ENCODE measurements at regions not wholly inside any gene's neighbourhood (a gene's known extent, or its start where the extent isn't known, plus 50 kb on each side); places are given as distances from the start of the nearest gene placed in this dataset.
"Not testable (repeated sequence)": the region's sequence is repeated elsewhere in the genome, so short reads cannot be mapped to it uniquely, and the experiment has no call there.

DNA sequence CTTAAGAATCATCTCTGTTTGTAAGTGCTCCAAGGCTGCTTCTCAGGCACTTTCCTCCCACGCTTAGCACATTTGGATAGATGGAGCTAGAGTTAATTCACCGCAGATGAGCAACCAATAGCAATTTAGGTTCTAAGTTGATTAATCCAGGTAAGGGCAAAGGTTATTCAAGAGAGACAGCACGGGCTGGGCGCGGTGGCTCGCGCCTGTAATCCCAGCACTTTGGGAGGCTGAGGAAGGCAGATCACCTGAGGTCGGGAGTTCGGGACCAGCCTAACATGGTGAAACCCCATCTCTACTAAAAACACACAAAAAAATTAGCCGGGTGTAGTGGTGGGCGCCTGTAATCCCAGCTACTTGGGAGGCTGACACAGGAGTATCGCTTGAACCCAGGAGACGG is 54.5 kb upstream of the UNC13C start:
- ATAC-seq, result not testable (repeated sequence)

GRCh38 chr15:53918180-53919079 is 59.8 kb upstream of the UNC13C start:
- ATAC-seq, result no peak

DNA sequence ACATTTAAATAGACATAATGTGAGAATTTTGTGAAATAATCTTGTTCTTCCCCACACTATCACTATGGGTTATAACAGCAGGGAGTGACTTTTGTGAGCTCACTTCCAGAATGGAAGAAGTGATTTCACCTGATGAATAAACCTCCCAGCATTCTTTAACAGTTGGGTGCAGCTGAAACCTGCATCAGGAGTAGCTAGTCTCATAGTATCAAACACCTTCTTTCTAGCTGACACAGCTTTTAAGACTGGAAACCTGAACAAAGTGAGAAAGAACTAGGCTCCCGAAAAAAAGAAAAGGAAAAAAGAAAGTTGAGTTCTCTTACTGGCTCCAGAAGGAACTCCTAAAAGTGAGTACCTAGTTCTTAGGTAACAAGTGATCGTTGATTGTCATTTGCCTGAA is 61.1 kb upstream of the UNC13C start:
- no peak for ATAC-seq

DNA sequence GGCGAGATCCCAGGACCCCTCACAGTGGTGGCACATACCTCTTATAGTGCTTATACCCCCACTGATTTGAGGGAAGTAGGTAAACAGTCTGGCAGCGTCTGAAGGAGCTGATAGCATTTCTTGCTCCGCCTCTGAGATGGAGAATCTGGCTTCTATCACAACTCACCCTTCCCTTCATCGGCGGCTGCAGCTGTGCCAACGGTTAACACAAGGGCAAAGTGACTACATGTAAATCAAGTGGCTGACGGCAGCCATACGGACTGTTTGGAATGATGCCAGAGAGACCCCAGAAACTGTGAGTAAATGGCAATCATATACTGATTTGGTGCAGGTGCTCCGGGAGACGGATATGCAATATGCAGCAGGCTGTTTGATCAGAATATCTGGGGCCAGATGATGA is 66.8 kb upstream of the UNC13C start:
- ATAC-seq, result no peak

- no peak for ATAC-seq
Measured at GRCh38 chr15:53910852-53911251, 67.4 kb upstream of the UNC13C start.

- peak; percentile 89 for ATAC-seq
Measured at GRCh38 chr15:53910236-53910849, 67.9 kb upstream of the UNC13C start.

DNA sequence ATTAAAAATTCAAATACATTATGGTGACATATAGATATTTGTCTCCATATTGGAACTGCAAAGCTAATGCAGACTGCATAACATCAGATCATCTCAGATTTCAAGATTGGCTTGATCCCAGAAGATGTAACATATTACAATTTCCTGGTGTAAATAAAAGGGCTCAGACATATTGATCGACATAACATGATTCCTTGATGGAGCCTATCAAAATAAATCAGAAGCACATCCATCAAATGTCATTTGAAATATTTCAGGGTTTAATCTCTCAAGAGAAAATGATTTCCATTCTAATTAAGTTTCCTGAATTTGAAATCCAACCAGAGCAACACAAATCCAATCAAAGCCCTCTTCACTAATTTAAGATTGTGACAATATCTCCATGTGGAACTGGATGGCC is 75.1 kb upstream of the UNC13C start:
- ATAC-seq, result no peak

- ATAC-seq, result not testable (repeated sequence)
Measured at GRCh38 chr15:53893468-53893867, 84.8 kb upstream of the UNC13C start.

GRCh38 chr15:53891862-53892261 is 86.4 kb upstream of the UNC13C start:
- not testable (repeated sequence) for ATAC-seq

GRCh38 chr15:53884441-53884840 is 93.8 kb upstream of the UNC13C start:
- ATAC-seq, result no peak

DNA sequence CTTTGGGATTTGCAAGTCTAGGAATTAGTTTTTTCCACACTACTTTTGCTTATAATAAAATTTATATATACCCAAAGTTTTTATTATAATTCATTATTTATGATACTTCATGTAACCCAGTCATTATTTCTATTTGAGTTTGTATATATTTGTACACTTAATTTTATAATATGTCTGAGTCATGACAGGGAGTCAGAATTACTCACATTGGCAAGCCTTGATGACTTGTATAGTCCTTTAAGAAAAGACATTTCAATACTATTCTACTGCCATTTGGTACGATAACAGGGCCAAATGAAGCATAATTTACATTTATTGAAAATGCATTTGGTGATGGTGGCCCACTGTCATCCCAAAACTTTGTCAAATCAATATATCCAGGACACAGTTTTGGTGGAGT is 95.9 kb upstream of the UNC13C start:
- no peak for ATAC-seq

- ATAC-seq, result no peak
Measured at GRCh38 chr15:53880357-53880756, 97.9 kb upstream of the UNC13C start.

GRCh38 chr15:53875711-53876110 is 102.5 kb upstream of the UNC13C start:
- ATAC-seq, result no peak

GRCh38 chr15:53875139-53875538 is 103.1 kb upstream of the UNC13C start:
- no peak for ATAC-seq

DNA sequence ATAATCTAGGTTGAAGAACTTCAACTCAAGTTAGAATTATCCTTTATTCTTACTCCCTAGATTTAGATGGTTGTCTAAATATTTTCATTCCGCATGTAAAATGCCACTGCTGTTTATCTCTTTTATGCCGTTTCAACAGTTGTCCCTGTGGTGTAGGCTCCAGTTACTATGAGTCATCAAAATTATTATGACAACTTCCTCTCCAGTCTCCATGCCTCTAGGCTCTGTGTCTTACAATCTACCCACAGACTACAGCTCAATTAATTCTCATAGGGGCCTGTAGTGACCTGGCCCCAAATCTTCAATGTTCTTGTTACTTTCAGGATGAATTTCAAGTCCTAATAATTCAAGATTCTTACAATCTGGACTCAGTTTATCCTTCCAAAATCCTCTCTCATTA is 105.8 kb upstream of the UNC13C start:
- ATAC-seq, result no peak

DNA sequence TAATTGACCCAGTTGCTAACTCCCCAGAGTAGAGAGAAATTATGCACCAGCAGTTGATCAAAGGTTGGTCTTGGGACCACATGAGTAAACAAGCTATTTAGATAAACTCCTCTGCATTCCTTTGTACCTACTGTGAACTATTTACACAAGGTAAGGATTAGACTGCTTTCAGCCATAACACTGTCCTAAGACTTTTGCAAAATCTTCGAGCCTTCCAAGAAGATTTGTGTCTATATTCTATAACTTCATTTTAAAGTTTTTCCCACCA is 108.5 kb upstream of the UNC13C start:
- no peak for ATAC-seq

GRCh38 chr15:53869044-53869805 is 109.0 kb upstream of the UNC13C start:
- no peak for ATAC-seq

GRCh38 chr15:53862386-53862785 is 102.9 kb upstream of the WDR72 start:
- no peak for ATAC-seq

- no peak for ATAC-seq
Measured at GRCh38 chr15:53861792-53862191, 102.3 kb upstream of the WDR72 start.

DNA sequence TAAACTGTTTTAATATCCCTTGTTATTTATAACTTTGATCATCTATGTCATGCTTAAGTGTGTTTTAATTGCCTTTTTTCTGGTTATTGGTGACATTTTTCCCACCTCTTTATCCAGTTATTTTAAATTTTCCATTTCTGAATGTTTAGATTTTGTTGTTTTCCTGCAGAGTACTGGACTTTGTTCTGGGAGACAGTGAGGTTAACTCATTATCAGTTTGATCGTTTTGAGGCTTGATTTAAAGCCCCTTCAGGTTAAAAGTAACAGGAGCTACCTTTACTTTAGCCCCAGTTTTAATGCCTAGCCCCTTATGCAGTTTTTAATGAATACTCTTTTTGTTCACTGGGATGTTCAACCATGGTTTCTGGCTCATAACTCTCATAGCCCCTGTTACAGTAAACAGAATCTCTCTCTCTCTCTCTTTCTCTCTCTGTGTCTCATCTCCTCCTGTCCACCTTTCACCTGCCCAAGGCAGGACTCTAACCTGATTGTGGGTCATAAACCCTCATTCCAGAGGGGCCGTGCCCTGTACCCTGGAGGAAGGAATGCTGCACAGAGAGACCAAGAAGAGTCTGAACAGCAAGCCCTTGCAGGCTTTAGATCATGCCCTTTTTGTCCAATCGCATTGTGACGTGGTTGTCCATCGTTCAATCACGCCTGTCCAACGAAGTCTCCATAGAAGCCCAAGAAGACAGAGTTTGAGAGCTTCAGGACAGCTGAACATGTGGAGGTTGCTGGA is 91.8 kb upstream of the WDR72 start:
- no peak for ATAC-seq

DNA sequence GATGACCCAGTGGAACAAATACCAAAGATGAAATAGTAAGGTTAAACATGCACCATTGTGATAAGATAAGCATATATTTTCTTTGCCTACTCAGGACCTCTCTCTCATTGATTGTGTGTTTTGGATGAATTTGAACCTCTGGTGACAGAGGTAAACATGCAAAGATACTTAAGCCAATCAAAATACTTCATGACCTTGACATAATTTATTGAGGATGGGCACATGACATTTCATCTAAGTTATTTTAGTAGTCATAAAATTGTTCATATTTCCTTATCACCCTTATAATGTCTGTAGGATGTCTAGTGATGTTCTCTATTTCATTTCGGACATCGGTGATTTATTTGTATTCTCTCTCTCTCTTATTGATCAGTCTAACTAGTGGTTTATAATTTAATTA is 88.3 kb upstream of the WDR72 start:
- no peak for ATAC-seq

- no peak for ATAC-seq
Measured at GRCh38 chr15:53844634-53845033, 85.2 kb upstream of the WDR72 start.

Data from esophagus mucosa (tissue), 1 donor.